Caco-2 (cell line): ENCODE measurements at regions not wholly inside any gene's neighbourhood (a gene's known extent, or its start where the extent isn't known, plus 50 kb on each side); places are given as distances from the start of the nearest gene placed in this dataset.

Experiments
- BruUV-seq: library from RNA; stranded (reverse); fragments of 400-500 nt; replicated peaks from 2 replicates; lab custom pipeline; 2021; lab: Mats Ljungman, UMichigan
- CTCF ChIA-PET: fragments of 300-600 bp; sonication (Branson Sonifier 250); formaldehyde crosslinking; loops from one replicate; lab custom pipeline; 2022; ENCODE audit warnings: antibody characterized with exemption; lab: Charles Lee
- POLR2A ChIA-PET: fragments of 300-600 bp; sonication (Branson Sonifier 250); formaldehyde crosslinking; loops from one replicate; lab custom pipeline; 2022; ENCODE audit warnings: antibody characterized with exemption; lab: Charles Lee
- DNase-seq, 2 experiments: peaks; one replicate each; pipeline versions ENCODE4 v3.0.0 to v3.0.0-alpha.2; 2020 to 2022
- H3K27me3 ChIP-seq: replicated peaks from 2 replicates; pipeline ENCODE4 v1.6.0; 2011; ENCODE audit warnings: low read length; ENCODE audit not compliant: control insufficient read depth, insufficient read depth
- H3K36me3 ChIP-seq: 2 replicates; pipeline ENCODE4 v1.5.1; 2011; ENCODE audit warnings: low read length; ENCODE audit not compliant: control insufficient read depth, insufficient read depth
- H3K4me1 ChIP-seq: fragments of 250-450 bp; sonication (Bioruptor Pico); 2 replicates; pipeline ENCODE4 v1.5.1; 2020; ENCODE audit warnings: mild to moderate bottlenecking
- H3K4me3 ChIP-seq: 2 replicates; pipeline ENCODE4 v1.5.1; 2011; ENCODE audit warnings: low read depth, mild to moderate bottlenecking, control low read depth, low read length
- H3K9me3 ChIP-seq: fragments of 250-450 bp; sonication (Bioruptor Pico); 2 replicates; pipeline ENCODE4 v1.5.1; 2020; ENCODE audit warnings: mild to moderate bottlenecking, moderate library complexity
- H3K27ac Mint-ChIP-seq: one replicate; pipeline ENCODE4 v1.8.0; 2022; ENCODE audit warnings: mixed read lengths; ENCODE audit not compliant: unreplicated experiment
- H3K27me3 Mint-ChIP-seq: one replicate; pipeline ENCODE4 v1.8.0; 2022; ENCODE audit warnings: mixed read lengths; ENCODE audit not compliant: insufficient read depth, unreplicated experiment
- H3K36me3 Mint-ChIP-seq: one replicate; pipeline ENCODE4 v1.8.0; 2022; ENCODE audit warnings: mild to moderate bottlenecking, mixed read lengths; ENCODE audit not compliant: insufficient read depth, unreplicated experiment
- H3K4me1 Mint-ChIP-seq: one replicate; pipeline ENCODE4 v1.8.0; 2022; ENCODE audit warnings: low read depth, mixed read lengths; ENCODE audit not compliant: unreplicated experiment
- H3K4me3 Mint-ChIP-seq: one replicate; pipeline ENCODE4 v1.8.0; 2022; ENCODE audit warnings: mild to moderate bottlenecking, moderate library complexity, mixed read lengths; ENCODE audit not compliant: unreplicated experiment
- H3K9me3 Mint-ChIP-seq: one replicate; pipeline ENCODE4 v1.8.0; 2022; ENCODE audit warnings: mixed read lengths; ENCODE audit not compliant: unreplicated experiment
- intact Hi-C: fragments of 100-400 bp; cut with micrococcal nuclease; formaldehyde crosslinking; loops from one replicate; pipeline ENCODE4 v1.10.0; 2022; ENCODE audit not compliant: unreplicated experiment
- TF ChIP-seq, protein P1 (sequence below), 2 experiments: fragments of 200-600 bp in 1 of 2; IDR thresholded peaks; 1 replicate in 1 of 2; 2 replicates in 1 of 2; pipeline versions ENCODE4 v1.5.1 to v1.8.0; 2011 to 2022; ENCODE audit warnings: antibody characterized with exemption in 1 of 2, control low read depth in 1 of 2, inconsistent platforms in 1 of 2, low read depth in 1 of 2, low read length in 1 of 2, mild to moderate bottlenecking in 1 of 2, moderate library complexity in 1 of 2; ENCODE audit not compliant: insufficient read depth in 1 of 2, severe bottlenecking in 1 of 2, unreplicated experiment in 1 of 2

DNA sequence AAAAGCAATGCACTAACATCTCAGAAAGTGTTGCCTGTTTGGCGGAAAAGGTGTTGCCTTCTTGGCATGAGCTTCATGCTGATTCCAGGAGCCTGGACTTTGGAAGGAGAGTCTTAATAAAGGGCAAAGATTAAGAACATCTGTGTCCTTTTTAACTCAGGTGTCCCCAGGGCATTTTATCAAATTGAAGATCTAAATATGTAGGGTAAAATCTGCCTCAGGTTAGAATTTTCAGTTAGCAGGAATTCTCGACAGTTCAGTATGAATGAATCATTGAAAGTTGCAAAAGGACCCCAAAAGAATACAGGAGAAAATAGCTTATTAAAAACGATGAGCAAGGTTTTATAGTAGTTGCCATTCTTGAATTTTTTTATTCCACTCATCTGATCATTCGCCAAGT, 325.2 kb downstream of the SUCLA2 start:
- Mint-ChIP-seq H3K4me3 (no peak overlapping the region), H3K9me3 (no peaks in the 10 kb centered on the region), H3K27me3 (peaks cover 11% of the 10 kb centered on the region)

DNA sequence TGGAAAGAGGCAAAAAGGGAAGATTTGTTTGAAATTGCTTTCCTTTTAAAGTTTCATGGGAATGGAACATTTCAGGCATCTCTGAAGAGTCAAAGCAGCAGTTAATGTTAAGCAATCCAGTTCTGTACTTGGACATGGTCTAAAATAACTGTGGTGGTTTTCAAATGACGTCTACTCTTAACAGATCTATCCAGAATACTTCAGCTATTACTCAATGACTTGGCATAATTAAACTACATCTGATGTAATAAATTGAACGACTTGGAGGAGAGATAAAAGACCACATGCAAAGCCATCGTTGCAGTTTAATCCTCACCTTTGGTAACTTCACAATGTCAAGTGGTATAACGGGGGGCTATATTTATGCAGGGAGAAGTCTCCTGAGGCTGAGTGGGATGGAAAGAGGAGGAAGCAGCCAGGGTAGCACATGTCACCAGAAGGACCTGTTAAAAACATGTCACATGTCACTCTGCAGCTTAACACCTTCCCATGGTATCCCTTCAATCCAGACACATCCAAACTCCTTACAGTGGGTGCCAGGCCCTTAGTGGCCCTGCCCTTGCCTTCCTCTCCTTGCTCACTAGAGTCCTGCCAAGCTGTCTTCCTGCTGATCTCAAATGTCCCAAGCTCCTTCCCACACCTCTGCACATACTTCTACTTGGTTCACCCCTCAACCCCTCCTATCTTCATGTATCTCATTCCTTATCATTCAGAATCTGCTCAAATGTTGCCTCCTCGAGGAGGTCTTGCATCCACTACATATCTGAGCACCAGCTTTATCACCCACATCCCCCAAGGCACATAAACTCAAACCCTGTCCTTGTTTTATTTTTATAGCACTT, 327.8 kb downstream of the SUCLA2 start:
- Histone ChIP-seq H3K9me3 (no peaks in the 10 kb centered on the region), H3K4me3 (no peak overlapping the region), H3K27me3 (no peaks in the 10 kb centered on the region), H3K36me3 (no peaks in the 10 kb centered on the region), H3K4me1 (no peaks in the 10 kb centered on the region; the same call in 1 of the 2 replicates)
- no peak overlapping the region for H3K27ac Mint-ChIP-seq
- ChIA-PET POLR2A (no interaction called here), CTCF (no interaction called here)
- H3K4me1 Mint-ChIP-seq, result no peaks in the 10 kb centered on the region
- H3K9me3 Mint-ChIP-seq, result no peaks in the 10 kb centered on the region
- H3K4me3 Mint-ChIP-seq, result no peak overlapping the region
- TF ChIP-seq, protein P1, sequence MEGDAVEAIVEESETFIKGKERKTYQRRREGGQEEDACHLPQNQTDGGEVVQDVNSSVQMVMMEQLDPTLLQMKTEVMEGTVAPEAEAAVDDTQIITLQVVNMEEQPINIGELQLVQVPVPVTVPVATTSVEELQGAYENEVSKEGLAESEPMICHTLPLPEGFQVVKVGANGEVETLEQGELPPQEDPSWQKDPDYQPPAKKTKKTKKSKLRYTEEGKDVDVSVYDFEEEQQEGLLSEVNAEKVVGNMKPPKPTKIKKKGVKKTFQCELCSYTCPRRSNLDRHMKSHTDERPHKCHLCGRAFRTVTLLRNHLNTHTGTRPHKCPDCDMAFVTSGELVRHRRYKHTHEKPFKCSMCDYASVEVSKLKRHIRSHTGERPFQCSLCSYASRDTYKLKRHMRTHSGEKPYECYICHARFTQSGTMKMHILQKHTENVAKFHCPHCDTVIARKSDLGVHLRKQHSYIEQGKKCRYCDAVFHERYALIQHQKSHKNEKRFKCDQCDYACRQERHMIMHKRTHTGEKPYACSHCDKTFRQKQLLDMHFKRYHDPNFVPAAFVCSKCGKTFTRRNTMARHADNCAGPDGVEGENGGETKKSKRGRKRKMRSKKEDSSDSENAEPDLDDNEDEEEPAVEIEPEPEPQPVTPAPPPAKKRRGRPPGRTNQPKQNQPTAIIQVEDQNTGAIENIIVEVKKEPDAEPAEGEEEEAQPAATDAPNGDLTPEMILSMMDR (IDR thresholded peaks at IDR 0.05; ENCODE audit: insufficient read depth in 1 of 2, low read depth in 1 of 2, low read length in 1 of 2, severe bottlenecking in 1 of 2, unreplicated experiment in 1 of 2), result no peak
- no peak for DNase-seq
- H3K36me3 Mint-ChIP-seq, result no peaks in the 10 kb centered on the region
- H3K27me3 Mint-ChIP-seq, result peaks cover 3% of the 10 kb centered on the region
- intact Hi-C loops, result no loop called here
- no TSS peak for BruUV-seq

More for the DNA sequence above, 325.2 kb downstream of the SUCLA2 start:
- intact Hi-C loops, result no loop called here
- CTCF ChIA-PET, result no interaction called here
- no TSS peak for BruUV-seq
- Histone ChIP-seq H3K36me3 (no peaks in the 10 kb centered on the region), H3K9me3 (no peaks in the 10 kb centered on the region), H3K4me1 (no peaks in the 10 kb centered on the region; the same call in 1 of the 2 replicates), H3K27me3 (no peaks in the 10 kb centered on the region), H3K4me3 (no peak overlapping the region)
- POLR2A ChIA-PET, result no interaction called here
- Mint-ChIP-seq H3K36me3 (no peaks in the 10 kb centered on the region), H3K4me1 (no peaks in the 10 kb centered on the region), H3K27ac (no peak overlapping the region)
- no peak for DNase-seq
- TF ChIP-seq, protein P1 (IDR thresholded peaks at IDR 0.05; ENCODE audit: insufficient read depth in 1 of 2, low read depth in 1 of 2, low read length in 1 of 2, severe bottlenecking in 1 of 2, unreplicated experiment in 1 of 2), result no peak

DNA sequence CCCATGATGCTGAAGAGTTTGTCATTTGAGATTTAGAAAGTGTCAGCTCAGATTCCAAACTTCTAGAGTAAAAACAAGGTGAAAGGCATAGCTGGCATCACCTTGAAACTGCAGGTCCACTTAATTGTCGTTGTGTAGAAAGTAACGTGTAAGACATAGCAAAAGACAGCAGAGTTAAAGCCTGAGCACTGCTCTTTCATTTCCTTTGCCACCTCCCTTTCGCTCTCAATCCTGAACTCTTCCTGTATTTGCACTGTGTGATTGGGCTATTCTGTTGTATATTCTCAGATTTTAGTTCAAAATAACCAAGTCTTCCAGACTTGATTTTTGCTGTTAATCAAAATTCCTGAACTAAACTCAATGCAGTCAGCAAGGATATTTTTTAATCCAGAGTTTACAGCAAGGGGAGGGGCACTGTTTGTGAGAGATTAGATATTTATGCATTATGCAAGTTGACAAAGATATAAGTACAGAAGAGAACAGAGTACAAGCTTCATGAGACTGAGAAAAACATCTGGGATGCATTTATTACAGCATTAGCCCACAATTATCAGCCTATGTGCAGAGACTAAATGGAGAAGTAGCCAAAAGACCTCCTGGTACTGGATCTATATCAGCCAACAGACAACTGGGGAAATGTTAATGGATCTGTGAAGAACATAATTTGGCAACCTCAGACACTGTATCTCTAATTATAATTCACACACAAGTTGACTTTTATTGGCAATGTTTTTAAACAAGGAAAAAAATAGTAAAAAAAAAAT, 328.6 kb downstream of the SUCLA2 start:
- BruUV-seq, result no TSS peak
- H3K4me1 Mint-ChIP-seq, result no peaks in the 10 kb centered on the region
- no peaks in the 10 kb centered on the region for H3K9me3 ChIP-seq
- H3K4me1 ChIP-seq, result no peaks in the 10 kb centered on the region; the same call in 1 of the 2 replicates
- intact Hi-C loops, result no loop called here
- H3K27ac Mint-ChIP-seq, result no peak overlapping the region
- TF ChIP-seq, protein P1 (IDR thresholded peaks at IDR 0.05; ENCODE audit: insufficient read depth in 1 of 2, low read depth in 1 of 2, low read length in 1 of 2, severe bottlenecking in 1 of 2, unreplicated experiment in 1 of 2), result no peak
- CTCF ChIA-PET, result no interaction called here
- POLR2A ChIA-PET, result no interaction called here
- H3K36me3 ChIP-seq, result no peaks in the 10 kb centered on the region
- no peak for DNase-seq
- no peaks in the 10 kb centered on the region for H3K36me3 Mint-ChIP-seq
- no peaks in the 10 kb centered on the region for H3K27me3 ChIP-seq
- H3K9me3 Mint-ChIP-seq, result no peaks in the 10 kb centered on the region
- H3K4me3 ChIP-seq, result no peak overlapping the region
- peaks cover 3% of the 10 kb centered on the region for H3K27me3 Mint-ChIP-seq
- no peak overlapping the region for H3K4me3 Mint-ChIP-seq
